HUES6 (cell line): ENCODE measurements at regions not wholly inside any gene's neighbourhood (a gene's known extent, or its start where the extent isn't known, plus 50 kb on each side); places are given as distances from the start of the nearest gene placed in this dataset.
"Not testable (repeated sequence)": the region's sequence is repeated elsewhere in the genome, so short reads cannot be mapped to it uniquely, and the experiment has no call there.

Source experiments
- H3K27ac ChIP-seq: 2 replicates; pipeline ENCODE4 v1.7.0; 2013; ENCODE audit warnings: low read depth, mild to moderate bottlenecking, low read length, inconsistent platforms
- H3K27me3 ChIP-seq: 2 replicates; pipeline ENCODE4 v1.6.1; 2013; ENCODE audit warnings: low read length; ENCODE audit not compliant: control insufficient read depth, insufficient read depth
- H3K36me3 ChIP-seq: 2 replicates; pipeline ENCODE4 v1.6.1; 2013; ENCODE audit warnings: low read length; ENCODE audit not compliant: control insufficient read depth, insufficient read depth
- H3K4me1 ChIP-seq: 2 replicates; pipeline ENCODE4 v1.6.1; 2013; ENCODE audit warnings: low read length; ENCODE audit not compliant: control insufficient read depth, insufficient read depth
- H3K4me3 ChIP-seq: 2 replicates; pipeline ENCODE4 v1.5.1; 2013; ENCODE audit warnings: low read depth, low read length
- H3K9ac ChIP-seq: one replicate; pipeline ENCODE4 v1.6.1; 2013; ENCODE audit warnings: mild to moderate bottlenecking, low read length
- H3K9me3 ChIP-seq: 2 replicates; pipeline ENCODE4 v1.6.1; 2013; ENCODE audit warnings: low read depth, low read length; ENCODE audit not compliant: control insufficient read depth, insufficient read depth

GRCh38 chr4:117545039-117545438 is 459.7 kb upstream of the TRAM1L1 start:
- Histone ChIP-seq H3K27ac (no peak overlapping the region), H3K9me3 (0 out of 2 replicates have a peak, but pooled peaks cover 3% of the 10 kb centered on the region), H3K4me1 (no peaks in the 10 kb centered on the region), H3K27me3 (no peaks in the 10 kb centered on the region), H3K4me3 (no peak overlapping the region), H3K36me3 (no peaks in the 10 kb centered on the region), H3K9ac (no peak overlapping the region)

GRCh38 chr4:117549524-117549923 is 464.1 kb upstream of the TRAM1L1 start:
- H3K9me3 ChIP-seq = 0 out of 2 replicates have a peak, but pooled peaks cover 3% of the 10 kb centered on the region
- H3K4me1 ChIP-seq = no peaks in the 10 kb centered on the region
- H3K36me3 ChIP-seq = no peaks in the 10 kb centered on the region
- no peak overlapping the region for H3K9ac ChIP-seq
- H3K27ac ChIP-seq = no peak overlapping the region
- no peaks in the 10 kb centered on the region for H3K27me3 ChIP-seq
- no peak overlapping the region for H3K4me3 ChIP-seq

- Histone ChIP-seq H3K4me1 (no peaks in the 10 kb centered on the region), H3K36me3 (no peaks in the 10 kb centered on the region), H3K4me3 (no peak overlapping the region), H3K9me3 (0 out of 2 replicates have a peak, but pooled peaks cover 3% of the 10 kb centered on the region), H3K9ac (no peak overlapping the region), H3K27me3 (no peaks in the 10 kb centered on the region), H3K27ac (no peak overlapping the region)
Measured at GRCh38 chr4:117550085-117550484, 464.7 kb upstream of the TRAM1L1 start.

GRCh38 chr4:117560329-117560728 is 474.0 kb upstream of the NDST3 start:
- H3K27me3 ChIP-seq = no peaks in the 10 kb centered on the region
- no peaks in the 10 kb centered on the region for H3K4me1 ChIP-seq
- no peak overlapping the region for H3K27ac ChIP-seq
- no peak overlapping the region for H3K9ac ChIP-seq
- H3K4me3 ChIP-seq = no peak overlapping the region
- H3K36me3 ChIP-seq = no peaks in the 10 kb centered on the region
- no peaks in the 10 kb centered on the region for H3K9me3 ChIP-seq

- Histone ChIP-seq H3K27ac (no peak overlapping the region), H3K9me3 (no peaks in the 10 kb centered on the region), H3K4me1 (no peaks in the 10 kb centered on the region), H3K36me3 (no peaks in the 10 kb centered on the region), H3K4me3 (no peak overlapping the region), H3K27me3 (no peaks in the 10 kb centered on the region), H3K9ac (no peak overlapping the region)
Measured at GRCh38 chr4:117574085-117574484, 460.2 kb upstream of the NDST3 start.

- Histone ChIP-seq H3K27me3 (no peaks in the 10 kb centered on the region), H3K27ac (no peak overlapping the region), H3K4me3 (no peak overlapping the region), H3K36me3 (no peaks in the 10 kb centered on the region), H3K4me1 (no peaks in the 10 kb centered on the region), H3K9me3 (no peaks in the 10 kb centered on the region), H3K9ac (no peak overlapping the region)
Measured at GRCh38 chr4:117575850-117576249, 458.4 kb upstream of the NDST3 start.

- no peak overlapping the region for H3K9ac ChIP-seq
- H3K36me3 ChIP-seq = no peaks in the 10 kb centered on the region
- H3K27me3 ChIP-seq = no peaks in the 10 kb centered on the region
- no peak overlapping the region for H3K27ac ChIP-seq
- H3K4me3 ChIP-seq = no peak overlapping the region
- 0 out of 2 replicates have a peak, but pooled peaks cover 2% of the 10 kb centered on the region for H3K9me3 ChIP-seq
- H3K4me1 ChIP-seq = no peaks in the 10 kb centered on the region
Measured at GRCh38 chr4:117577686-117578311, 456.5 kb upstream of the NDST3 start.

GRCh38 chr4:117588771-117589170 is 445.5 kb upstream of the NDST3 start:
- Histone ChIP-seq H3K36me3 (no peaks in the 10 kb centered on the region), H3K27ac (no peak overlapping the region)

GRCh38 chr4:117596917-117597480 is 437.3 kb upstream of the NDST3 start:
- Histone ChIP-seq H3K4me1 (peaks cover 21% of the 10 kb centered on the region), H3K9me3 (peaks cover 5% of the 10 kb centered on the region; the same call in 1 of the 2 replicates), H3K9ac (no peak overlapping the region), H3K27me3 (no peaks in the 10 kb centered on the region), H3K27ac (peak overlapping the region; percentile 80; the same call in 1 of the 2 replicates), H3K36me3 (no peaks in the 10 kb centered on the region), H3K4me3 (no peak overlapping the region)

More at GRCh38 chr4:117588771-117589170, 445.5 kb upstream of the NDST3 start:
- Histone ChIP-seq H3K4me3 (no peak overlapping the region), H3K27me3 (no peaks in the 10 kb centered on the region), H3K4me1 (no peaks in the 10 kb centered on the region), H3K9ac (no peak overlapping the region), H3K9me3 (peaks cover 4% of the 10 kb centered on the region; the same call in 1 of the 2 replicates)

GRCh38 chr4:117599393-117599792 is 434.9 kb upstream of the NDST3 start:
- not testable (repeated sequence) for H3K27me3 ChIP-seq, H3K36me3 ChIP-seq, H3K9me3 ChIP-seq, H3K9ac ChIP-seq, H3K4me3 ChIP-seq, H3K27ac ChIP-seq
- H3K4me1 ChIP-seq = peaks cover 21% of the 10 kb centered on the region

- H3K9ac ChIP-seq, H3K27me3 ChIP-seq, H3K9me3 ChIP-seq, H3K27ac ChIP-seq, H3K4me3 ChIP-seq, H3K36me3 ChIP-seq: not testable (repeated sequence)
- H3K4me1 ChIP-seq = peaks cover 21% of the 10 kb centered on the region
Measured at GRCh38 chr4:117600936-117601335, 433.4 kb upstream of the NDST3 start.
